ENCODE measurements at regions not wholly inside any gene's neighbourhood (a gene's known extent, or its start where the extent isn't known, plus 50 kb on each side); places are given as distances from the start of the nearest gene placed in this dataset.

DNA sequence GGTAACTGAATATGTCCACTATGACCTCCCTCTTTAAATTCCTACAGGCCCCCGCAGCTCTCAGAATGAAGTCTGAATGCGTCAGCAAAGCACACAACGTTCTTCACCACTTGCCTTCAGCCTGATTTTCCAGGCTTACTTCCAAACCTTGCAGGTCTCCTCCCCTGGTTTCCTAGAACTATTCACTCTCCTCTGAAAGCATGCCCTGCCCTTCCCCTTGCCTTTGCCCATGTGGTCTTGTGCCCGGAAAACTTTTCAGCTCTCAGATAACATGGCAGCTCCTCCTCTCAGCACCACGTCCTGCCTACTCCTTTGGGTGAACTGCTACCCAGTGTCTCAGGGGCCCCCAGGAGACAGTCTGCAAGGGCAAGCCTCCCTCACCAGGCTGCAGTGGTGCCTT is 268.5 kb upstream of the LDB2 start:
- no peak for DNase-seq

DNA sequence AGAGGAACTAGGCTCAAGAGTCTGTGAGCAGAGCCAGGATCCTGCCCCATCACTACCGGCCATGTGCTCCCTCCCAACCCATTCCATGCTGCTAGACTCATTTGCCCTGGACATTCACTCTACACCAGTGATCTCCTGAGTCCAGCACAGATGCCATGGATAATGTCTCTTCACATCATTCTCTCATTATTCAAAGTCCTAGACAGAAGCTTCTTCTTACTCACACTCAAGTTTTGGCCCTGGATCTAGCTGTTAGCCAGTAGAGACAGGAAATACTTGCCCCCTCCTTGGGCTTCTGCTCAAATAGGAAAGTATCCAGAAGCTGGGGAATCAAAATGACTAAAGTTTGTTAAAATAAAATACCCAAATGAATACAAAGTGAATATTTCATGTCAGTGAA is 266.8 kb upstream of the LDB2 start:
- no peak for DNase-seq

DNA sequence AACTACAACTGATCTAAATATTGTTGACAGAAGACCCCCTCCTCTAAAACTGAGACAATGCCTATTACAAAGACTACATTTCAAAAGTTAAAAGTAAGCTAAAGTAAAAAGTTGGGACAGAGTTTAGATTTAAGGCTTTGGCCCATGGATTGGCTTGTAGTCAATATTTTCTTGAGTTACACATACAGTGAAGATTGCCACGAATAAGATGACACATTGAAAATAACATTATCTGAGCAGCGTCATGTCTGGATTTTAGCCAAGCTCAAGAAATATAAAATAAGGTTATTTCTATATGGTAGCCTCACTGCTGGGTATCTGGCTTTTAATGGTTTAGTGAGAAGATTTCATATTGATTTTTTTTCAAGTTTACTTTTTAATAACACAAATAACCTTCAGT is 266.2 kb upstream of the LDB2 start:
- no peak for DNase-seq

- DNase-seq: no peak
These were observed 264.8 kb upstream of the LDB2 start for GRCh38 chr4:17163156-17163771.

DNA sequence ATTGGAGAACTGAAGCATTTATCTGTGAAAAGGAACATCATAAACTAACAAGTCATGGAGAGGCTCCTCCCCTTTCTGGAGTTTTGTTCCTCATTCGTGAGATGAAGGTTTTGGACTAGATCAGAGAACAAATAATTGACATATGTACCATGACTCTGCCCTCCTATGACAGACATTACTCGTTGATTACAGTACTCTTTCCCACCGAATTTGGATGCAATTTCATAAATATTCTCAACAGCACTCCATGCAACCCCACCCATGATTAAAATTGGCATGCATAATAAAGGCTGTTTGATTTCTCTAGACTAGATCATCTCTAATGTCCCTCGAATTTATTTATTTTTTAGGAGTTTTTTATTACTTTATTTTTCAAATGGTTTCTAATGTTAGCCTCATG is 258.9 kb upstream of the LDB2 start:
- DNase-seq: no peak

DNA sequence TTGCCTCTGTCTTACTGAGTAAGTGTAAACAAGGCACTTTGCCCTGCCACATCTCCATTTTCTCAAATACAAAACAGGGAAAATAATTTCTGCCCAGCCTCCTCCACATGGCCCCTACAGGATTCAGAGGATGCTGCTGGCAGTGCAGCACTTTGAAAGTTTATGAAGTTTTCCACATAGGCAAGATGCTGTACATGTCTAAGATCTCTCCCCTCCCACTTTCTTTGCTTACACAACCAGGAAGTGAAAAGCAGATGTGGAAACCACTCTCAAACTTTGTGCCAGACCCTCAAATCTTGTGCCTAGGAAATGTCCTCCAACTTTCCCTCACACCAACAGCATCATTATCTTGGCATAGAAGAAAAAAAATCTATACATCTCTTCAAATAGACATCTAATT is 257.0 kb upstream of the LDB2 start:
- DNase-seq: no peak

- DNase-seq: no peak
These were observed 255.1 kb upstream of the LDB2 start for GRCh38 chr4:17153572-17153971.

GRCh38 chr4:17152941-17153540 is 254.6 kb upstream of the LDB2 start:
- DNase-seq: no peak

DNA sequence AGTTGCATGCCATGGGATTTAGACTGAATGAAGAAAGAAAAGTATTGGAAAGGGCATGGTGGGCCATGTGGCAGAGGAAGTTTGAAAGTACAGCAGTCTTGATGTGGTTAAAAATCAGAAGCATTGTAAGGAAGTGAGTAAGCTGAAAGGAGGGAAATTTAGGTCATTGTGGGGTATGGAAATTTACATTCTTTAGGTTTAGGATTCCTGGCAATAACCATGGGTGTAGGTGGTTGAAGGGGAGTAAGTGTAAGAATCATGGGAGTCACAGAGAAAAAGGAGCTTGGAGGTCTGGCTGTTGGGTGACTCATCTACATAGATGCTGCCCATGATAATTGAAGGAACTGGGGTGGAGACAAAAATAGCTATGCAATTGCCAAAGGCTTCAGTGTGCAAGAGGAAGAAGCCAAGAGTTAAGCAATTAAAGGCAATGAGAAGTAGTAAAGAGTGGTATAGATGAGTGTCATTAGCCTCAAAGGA is 243.8 kb upstream of the LDB2 start:
- no peak for DNase-seq

DNA sequence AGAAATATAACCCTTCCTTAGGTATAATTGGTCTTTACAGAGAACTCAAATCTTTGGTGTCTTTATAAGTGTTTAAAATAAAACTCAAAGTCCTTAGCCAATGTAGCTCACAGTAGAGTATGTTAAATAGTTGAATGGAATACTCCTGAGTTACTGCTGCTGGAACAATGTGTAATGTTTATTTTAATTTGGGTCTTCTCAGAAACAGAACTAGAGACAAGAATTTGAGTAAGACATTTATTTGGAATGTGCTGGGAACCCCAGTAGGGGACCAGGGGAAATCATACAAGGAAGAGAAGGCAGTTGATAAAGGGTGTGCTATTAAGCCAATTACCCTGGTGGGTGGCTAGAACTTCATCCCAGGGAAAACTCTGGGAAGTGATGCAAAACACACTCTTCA is 240.4 kb upstream of the LDB2 start:
- no peak for DNase-seq

DNA sequence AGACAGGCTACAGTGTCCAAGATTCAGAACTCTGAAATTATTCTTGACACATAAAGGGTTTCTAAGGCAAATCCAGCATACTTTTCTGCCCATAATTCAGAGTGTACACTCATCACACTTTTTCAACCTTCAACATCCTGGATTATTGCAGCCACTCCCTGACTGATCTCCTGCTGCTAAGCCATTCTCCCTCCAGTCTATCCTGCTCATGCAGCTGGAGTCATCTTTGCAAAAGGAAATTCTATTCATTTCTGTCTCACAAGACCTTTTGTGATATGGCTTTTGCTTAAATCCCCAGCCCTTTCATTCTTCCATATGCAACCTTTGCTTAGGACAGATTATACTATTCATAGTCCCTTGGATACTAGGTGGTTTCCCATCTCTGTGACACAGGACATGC is 236.1 kb upstream of the LDB2 start:
- no peak for DNase-seq

GRCh38 chr4:17134100-17134499 is 235.7 kb upstream of the LDB2 start:
- DNase-seq: no peak

- no peak for DNase-seq
These were observed 233.8 kb upstream of the LDB2 start for GRCh38 chr4:17132226-17132625.

DNA sequence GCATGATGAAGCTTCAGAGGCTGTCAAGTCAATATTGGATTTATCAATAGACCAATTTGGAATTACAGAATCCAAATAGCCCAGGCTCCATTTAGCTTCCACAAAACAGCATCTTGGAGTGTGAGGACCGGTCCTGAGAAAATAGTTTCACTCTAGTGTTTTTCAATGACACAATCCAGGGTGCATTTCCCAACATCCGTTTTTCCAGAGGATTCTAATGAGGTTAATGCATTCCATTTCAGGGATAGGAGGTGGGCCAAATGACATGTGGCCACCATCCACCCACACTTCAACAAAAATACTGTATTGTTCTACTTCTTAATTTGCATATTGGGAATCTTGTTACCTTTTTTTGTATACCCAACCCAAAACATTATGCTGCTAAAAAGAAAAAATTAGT is 229.8 kb upstream of the LDB2 start:
- DNase-seq: no peak

GRCh38 chr4:17126321-17126966 is 228.0 kb upstream of the LDB2 start:
- no peak for DNase-seq

GRCh38 chr4:17124767-17125166 is 226.3 kb upstream of the LDB2 start:
- no peak for DNase-seq

DNA sequence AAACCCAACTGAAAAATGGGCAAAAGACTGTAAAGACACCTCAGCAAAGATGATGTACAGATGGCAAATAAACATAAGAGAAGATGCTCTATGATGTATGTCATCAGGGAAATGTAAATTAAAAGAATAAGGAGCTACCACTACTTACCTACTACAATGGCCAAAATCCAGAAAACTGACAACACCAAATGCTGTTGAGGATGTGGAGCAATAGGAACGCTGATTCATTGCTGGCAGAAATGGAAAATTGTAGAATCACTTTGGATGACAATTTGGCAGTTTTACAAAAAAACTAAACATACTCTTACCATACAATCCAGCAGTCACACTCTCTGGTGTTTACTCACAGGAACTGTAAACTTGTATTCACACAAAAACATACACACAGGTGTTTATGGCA is 222.3 kb upstream of the LDB2 start:
- no peak for DNase-seq

GRCh38 chr4:17117746-17118145 is 219.3 kb upstream of the LDB2 start:
- no peak for DNase-seq

- DNase-seq: no peak
These were observed 217.1 kb upstream of the LDB2 start for GRCh38 chr4:17115583-17115982.

DNA sequence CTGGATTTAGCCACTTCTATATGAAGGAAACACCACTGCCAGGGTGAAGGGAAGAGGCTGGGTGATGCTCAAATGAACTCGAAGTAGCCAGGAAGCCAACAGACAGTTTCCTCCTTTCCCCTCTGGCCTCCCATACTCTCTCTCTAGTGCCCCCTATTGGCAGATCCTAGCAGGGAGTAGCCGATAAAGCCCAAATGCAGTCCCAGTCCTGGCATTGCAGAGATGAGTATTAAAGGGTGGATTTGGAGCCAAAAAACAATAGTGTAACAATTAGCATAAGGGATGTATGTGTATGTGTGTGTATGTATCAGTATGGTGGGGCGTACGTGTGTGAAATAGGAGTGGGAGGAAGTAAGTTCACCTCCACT is 213.8 kb upstream of the LDB2 start:
- no peak for DNase-seq

DNA sequence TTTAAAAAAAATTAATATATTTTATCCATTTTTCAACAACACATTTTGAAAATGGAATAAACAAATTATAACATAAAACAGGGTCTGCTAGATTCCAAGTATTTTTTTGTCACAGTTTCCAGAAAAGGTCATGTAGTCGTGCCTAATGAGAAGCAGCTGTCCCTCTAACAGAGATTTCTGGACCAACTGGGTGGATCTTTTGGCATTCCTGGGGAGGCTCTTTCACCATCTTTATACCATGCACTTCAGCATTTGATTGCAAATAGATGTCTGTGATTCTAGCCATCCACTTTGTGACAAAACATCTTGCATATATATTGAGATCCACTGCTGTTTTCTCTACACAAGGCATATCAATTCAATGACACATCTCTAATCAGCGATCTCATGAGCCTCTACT is 210.7 kb upstream of the LDB2 start:
- DNase-seq: no peak

DNA sequence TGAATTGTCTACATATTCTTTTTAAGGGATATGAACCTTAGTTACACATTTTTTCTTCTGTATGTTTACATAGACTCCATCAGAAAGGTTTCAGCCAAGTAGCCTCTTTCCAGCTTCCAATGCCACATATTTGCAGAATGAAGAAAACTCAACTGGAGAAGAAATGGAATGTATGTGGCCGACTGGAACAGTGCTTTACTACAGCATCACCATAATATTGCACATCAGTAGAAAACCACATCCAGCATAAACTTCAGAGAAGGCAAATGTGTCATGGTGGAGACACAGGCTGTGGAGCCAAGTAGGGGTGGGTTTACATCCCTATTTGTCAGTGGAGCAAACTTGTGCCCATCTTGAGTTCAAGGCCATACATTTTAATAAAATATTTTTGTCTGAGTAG is 204.8 kb upstream of the LDB2 start:
- DNase-seq: no peak

GRCh38 chr4:17098996-17099395 is 200.6 kb upstream of the LDB2 start:
- DNase-seq: no peak

- DNase-seq: no peak
These were observed 200.0 kb upstream of the LDB2 start for GRCh38 chr4:17098401-17098800.

DNA sequence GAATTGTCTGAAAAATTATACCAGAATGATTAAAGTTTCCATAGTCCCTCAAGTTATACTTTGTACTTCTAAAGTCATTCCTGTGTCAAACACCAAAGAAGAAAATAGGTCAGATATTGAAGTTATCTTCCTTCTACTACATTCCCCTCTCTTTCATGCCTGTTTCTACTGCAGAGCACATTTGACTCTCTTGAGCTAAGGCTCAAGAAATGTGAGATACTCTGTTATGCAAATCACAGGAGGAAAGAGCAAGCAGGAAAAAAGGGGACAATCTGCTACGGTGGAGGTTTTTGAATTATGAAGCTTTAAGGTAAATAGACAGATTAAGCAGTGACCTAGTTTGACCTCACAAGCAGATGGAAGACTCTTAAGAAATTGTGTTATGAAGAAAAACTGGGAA is 198.9 kb upstream of the LDB2 start:
- DNase-seq: no peak

All from activated CD4-positive, CD25-positive, alpha-beta regulatory T cell (primary cell).